Stimulated activated CD4-positive, alpha-beta T cell treated with anti-CD3 and anti-CD28 coated beads, Interleukin-1b, Interleukin-23, amount 100 ng/mL, for 4 hours (primary cell): ENCODE measurements at regions not wholly inside any gene's neighbourhood (a gene's known extent, or its start where the extent isn't known, plus 50 kb on each side); places are given as distances from the start of the nearest gene placed in this dataset.

Experiments used
- DNase-seq, 2 donors: peaks; one replicate each; pipeline ENCODE4 v3.0.0-alpha.2; 2020; ENCODE audit warnings: low read depth in 2 of 2

- DNase-seq, result no peak
These were observed 356.2 kb downstream of the MYCN start for GRCh38 chr2:16296331-16297250.

DNA sequence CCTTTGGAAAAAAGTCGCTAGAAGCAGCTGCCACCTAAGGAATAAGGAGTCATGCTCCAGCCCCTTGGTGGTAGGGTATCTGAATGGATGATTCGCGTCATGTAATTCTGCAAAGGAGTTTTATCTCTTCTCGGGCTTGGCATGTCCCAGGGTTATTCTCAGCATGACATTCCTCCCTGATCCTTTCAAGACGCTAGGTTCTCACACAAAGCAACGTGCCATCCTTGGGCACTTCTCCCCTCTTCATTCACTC is 355.6 kb downstream of the MYCN start:
- DNase-seq, result no peak

DNA sequence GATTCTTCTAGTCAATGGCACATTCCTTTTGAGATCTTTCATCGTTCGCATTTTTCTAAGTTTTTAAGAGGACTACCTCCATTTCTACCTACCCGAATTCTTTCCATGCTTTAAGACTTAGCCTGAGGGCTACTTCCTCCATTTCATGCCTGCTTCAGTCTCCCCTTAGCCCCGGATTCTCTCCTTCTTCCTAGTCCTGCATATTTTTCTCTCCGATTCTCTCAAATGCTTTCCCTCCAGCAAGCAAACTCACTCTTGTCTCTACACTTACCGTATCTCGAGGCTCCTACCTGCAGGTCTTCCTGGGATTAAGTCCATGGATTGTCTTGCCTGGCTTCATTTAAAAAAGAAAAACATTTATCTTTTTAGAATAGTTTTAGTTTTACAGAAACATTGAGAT is 354.4 kb downstream of the MYCN start:
- no peak for DNase-seq

DNA sequence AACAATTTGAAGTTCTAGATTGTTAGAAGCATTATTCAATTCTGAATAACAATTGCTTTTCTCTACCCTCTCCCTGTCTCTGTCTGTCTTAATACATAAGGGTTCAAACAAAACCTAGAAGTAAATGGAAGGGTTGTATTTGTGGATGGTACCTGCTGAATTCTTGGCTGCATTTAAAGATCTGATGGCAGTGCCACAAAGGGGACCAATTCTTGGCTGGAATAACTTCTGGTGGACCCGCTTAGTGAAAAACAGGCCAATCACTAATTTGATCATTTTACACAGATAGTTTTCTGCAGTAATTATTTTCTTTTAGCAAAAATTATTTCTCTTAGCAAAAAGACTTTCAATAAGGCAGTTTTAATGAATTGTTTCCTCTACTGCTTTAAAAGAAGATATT is 353.5 kb downstream of the MYCN start:
- no peak for DNase-seq

- DNase-seq, result no peak
These were observed 353.0 kb downstream of the MYCN start for GRCh38 chr2:16293398-16293797.

DNA sequence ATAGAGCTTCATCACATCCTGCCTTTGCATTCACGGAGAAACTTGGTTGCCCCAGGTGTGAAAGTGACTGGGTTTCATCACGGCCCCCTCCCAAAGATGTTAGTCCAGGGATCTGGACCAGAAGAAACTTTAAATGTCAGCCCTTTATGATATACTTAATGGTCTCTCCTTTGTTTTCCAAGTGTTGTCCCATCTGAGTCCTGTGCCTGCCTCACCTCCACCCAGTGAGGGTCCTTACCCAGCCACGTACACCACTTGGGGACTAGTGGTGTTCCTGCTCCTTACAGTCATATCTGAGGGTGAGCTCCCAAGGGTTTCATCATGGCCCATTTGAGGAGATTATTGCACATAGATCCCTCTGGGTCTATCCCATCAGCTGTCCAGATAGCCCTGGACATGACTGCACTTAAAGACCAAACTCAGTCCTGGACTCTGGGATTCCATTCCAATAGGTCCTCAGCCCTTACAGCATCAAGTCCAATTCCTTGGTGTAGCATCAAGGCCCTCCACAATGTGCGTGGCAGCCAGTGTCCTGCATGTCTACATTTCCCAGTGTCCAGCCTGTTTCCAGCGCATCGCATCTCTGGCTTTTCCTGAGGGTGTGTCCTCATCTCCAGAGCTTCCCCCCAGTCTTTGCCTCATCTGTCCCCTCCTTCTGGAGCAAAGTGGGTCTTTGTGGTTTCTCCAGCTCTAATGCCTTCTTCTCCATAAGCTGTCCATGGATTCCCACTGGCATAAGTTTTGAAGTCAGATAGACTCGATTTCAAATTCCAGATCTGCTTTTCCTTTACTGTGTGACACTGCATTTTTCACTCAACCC is 351.6 kb downstream of the MYCN start:
- no peak for DNase-seq

- DNase-seq, result no peak
These were observed 350.9 kb downstream of the MYCN start for GRCh38 chr2:16291226-16291625.

DNA sequence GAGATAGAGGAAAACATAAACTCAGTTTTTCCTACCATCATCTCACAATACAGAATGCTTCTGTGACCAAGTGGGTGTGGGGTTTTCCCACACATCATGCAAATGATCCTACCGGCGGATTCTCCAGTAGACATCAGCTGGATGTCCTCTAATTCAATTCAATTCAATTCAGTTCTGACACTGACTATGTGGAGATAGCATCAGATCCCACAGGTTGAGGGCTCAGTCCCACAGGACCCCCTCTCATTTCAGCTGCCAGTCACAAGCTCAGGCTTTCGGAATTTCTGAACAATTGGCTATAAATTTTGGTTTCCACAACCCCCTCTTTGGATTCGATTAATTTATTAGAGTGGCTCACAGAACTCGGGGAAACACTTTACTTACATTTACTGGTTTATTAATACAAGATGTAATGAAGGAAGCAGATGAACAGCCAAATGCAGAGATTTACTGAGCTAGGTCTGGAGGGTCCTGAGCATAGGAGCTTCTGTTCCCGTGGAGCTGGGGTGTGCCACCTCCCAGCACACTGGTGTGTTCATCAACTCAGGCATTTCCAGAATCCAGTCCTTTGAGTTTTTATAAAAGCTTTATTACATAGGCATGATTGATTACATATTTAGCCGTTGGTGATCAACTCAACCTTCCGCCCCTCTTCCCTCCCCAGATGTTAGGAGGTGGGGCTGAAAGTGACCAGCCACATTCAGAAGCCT is 350.1 kb downstream of the MYCN start:
- no peak for DNase-seq

DNA sequence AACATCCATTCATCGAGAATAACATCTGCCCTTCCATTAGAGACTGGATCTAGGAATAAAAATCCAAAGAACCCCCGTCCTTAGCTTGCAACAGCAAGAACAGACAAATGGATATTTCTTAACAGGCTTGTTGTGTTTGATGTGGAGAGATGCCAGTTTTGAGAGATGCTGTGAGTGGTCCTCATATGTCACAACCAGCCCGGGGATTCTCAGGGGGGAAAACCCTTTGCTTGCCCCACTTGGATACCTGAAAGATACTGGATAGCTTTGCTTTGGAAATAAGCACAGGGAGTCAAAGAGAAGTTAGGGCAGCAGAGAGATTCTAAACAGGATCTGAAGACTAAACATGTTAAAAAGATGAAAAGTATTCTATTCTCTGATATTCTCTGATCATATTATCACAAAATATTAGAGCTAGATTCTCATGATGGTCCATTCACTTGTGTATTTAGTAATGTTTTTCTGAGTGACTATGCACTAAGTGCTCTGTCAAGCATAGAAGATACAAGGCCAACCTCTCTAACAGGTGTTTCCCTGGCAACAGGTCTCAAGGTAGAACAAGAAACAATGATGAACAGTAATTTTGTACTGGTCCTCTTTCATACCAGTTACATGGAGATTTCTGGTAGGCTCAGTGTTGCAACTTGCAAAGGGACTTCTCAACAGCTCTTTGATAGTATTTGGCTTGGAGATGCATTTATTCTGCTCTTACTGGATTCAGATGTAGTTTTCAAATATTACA is 348.2 kb downstream of the MYCN start:
- DNase-seq, result no peak

- no peak for DNase-seq
These were observed 347.5 kb downstream of the MYCN start for GRCh38 chr2:16287831-16288230.

GRCh38 chr2:16287281-16287680 is 346.9 kb downstream of the MYCN start:
- DNase-seq, result no peak

- no peak for DNase-seq
These were observed 345.6 kb downstream of the MYCN start for GRCh38 chr2:16285813-16286510.

DNA sequence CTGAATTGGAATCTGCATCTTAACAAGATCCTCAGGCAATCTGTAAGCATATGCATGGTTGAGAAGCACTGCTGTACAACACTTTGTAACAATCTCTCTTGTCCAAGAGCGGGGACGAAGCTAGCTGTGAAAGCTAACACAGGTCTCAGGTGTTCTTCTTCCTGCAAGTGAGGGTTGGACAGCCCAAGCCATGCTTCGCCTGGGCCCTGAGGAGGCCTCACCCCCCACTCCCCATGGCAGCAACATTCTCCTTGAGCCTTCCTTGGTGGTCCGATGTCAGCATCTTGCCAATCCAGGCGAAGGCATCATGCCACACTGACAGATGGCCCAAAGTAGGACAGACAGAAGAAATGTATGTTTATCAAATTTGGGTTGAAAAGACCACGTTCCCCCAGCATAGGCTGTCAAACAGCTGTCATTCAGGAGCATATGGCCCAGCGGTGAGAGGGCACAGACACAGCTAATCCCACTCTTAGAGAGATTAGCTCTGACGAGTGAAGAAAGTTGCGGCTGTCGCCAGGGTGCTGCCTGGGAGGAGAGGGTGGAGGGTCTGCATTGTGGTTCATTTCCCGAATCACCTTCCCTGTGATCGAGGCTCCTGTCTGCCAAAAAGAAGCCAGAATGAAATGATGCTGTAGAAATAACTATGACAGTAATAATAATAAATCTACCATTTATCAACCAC is 344.7 kb downstream of the MYCN start:
- no peak for DNase-seq

GRCh38 chr2:16283071-16283850 is 342.9 kb downstream of the MYCN start:
- DNase-seq, result no peak

DNA sequence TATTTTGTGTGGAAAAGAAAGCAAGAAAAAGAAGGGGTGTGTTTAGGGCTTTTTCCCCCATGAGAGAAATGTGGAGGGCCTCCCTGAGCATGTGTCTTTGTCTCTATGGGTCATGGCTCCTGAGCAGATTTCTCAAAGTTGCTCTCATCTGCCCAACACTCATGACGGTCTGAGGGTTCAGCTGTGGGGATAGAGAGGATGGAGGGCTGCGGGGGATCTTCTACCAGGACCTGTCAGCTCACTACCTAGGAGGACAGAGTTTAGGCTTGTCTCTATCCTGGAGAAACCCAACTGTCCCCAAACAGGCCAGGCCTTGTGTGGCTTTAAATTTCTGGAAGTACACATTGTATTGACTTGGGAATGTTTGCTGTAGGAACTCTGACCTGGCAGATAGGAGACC is 342.2 kb downstream of the MYCN start:
- DNase-seq, result no peak

DNA sequence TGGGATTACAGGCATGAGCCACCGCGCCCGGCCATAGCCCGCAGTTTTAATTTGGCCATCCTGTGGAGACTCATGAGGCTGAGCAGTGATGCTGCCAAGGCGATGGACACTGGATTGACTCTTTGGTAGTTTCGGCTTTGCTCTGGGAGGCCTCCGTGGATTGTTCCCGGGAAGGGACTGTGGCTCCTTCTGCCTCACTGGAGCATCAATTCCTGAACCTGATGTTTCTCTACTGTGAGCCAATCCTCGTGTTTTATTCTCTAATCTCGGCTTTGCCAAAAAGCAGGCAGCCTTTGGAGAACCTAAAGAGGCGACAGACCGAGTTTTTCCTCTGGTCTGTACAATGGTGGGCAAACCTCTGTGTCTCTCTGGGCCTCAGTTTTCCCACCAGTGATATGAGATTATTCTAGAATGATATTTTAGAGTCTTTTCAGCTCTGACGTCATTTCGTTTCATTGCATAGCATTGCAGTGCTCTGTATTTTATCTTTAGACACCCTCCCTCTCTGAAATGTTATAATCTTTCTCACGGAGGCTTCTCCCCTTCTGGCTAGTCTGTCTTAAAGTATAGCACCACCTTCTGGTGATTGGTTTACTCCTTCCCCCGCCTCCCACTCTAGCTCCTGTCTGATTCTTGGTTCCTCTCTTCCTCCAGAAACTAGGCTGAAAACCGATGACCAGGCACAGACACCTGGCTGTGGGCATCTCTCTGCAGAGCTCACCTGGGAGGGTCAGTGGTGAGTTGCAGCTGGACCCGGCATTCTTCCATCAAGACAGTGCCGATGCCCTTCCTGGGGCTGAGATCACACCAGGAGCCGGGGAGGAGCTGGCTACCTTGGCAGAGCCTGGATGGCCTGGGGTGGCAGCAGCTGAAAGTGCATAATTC is 341.3 kb downstream of the MYCN start:
- no peak for DNase-seq

GRCh38 chr2:16280081-16280480 is 339.7 kb downstream of the MYCN start:
- no peak for DNase-seq

- DNase-seq, result no peak
These were observed 339.3 kb downstream of the MYCN start for GRCh38 chr2:16279641-16280040.

- DNase-seq, result no peak
These were observed 338.8 kb downstream of the MYCN start for GRCh38 chr2:16279201-16279570.
